Left ventricle myocardium inferior (tissue), 1 donor: ENCODE measurements at regions not wholly inside any gene's neighbourhood (a gene's known extent, or its start where the extent isn't known, plus 50 kb on each side); places are given as distances from the start of the nearest gene placed in this dataset.

Source experiments
- DNase-seq: peaks from one replicate; pipeline ENCODE4 v3.0.0-alpha.2; 2020
- H3K27ac ChIP-seq: fragments of 200-600 bp; replicated peaks from 2 replicates; pipeline ENCODE4 v1.8.0; 2021
- H3K27me3 ChIP-seq: fragments of 200-600 bp; 2 replicates; pipeline ENCODE4 v1.8.0; 2021; ENCODE audit warnings: low read depth
- H3K36me3 ChIP-seq: fragments of 200-600 bp; 2 replicates; pipeline ENCODE4 v1.8.0; 2021
- H3K4me1 ChIP-seq: fragments of 200-600 bp; 2 replicates; pipeline ENCODE4 v1.8.0; 2021
- H3K4me3 ChIP-seq: fragments of 200-600 bp; 2 replicates; pipeline ENCODE4 v1.8.0; 2021; ENCODE audit warnings: mild to moderate bottlenecking, moderate library complexity
- H3K9me3 ChIP-seq: fragments of 200-600 bp; replicated peaks from 2 replicates; pipeline ENCODE4 v1.8.0; 2021
- CTCF ChIP-seq: fragments of 200-600 bp; IDR thresholded peaks from 2 replicates; pipeline ENCODE4 v1.8.0; 2021; ENCODE audit warnings: antibody characterized with exemption, mild to moderate bottlenecking, borderline replicate concordance
- intact Hi-C: fragments of 100-400 bp; cut with micrococcal nuclease; formaldehyde crosslinking; loops from one replicate; pipeline ENCODE4 v1.11.0; 2022
- donor health status: DM: no; HTN: yes; CAD: no; lungs with severe emphysema.

GRCh38 chrX:145936769-145937168 is 119.1 kb downstream of the SLITRK2 start:
- DNase-seq = no peak
- H3K9me3 ChIP-seq = no peaks in the 10 kb centered on the region
- no peak for TF ChIP-seq CTCF
- H3K27ac ChIP-seq = no peak overlapping the region
- H3K27me3 ChIP-seq = no peaks in the 10 kb centered on the region
- no peaks in the 10 kb centered on the region for H3K4me1 ChIP-seq
- intact Hi-C loops = no loop called here
- H3K4me3 ChIP-seq = no peak overlapping the region
- no peaks in the 10 kb centered on the region for H3K36me3 ChIP-seq

GRCh38 chrX:145949056-145949455 is 131.4 kb downstream of the SLITRK2 start:
- no peaks in the 10 kb centered on the region for H3K4me1 ChIP-seq
- no peak for TF ChIP-seq CTCF
- H3K27ac ChIP-seq = no peak overlapping the region
- H3K36me3 ChIP-seq = no peaks in the 10 kb centered on the region
- DNase-seq = no peak
- intact Hi-C loops = no loop called here
- H3K9me3 ChIP-seq = no peaks in the 10 kb centered on the region
- H3K4me3 ChIP-seq = no peak overlapping the region
- H3K27me3 ChIP-seq = no peaks in the 10 kb centered on the region

DNA sequence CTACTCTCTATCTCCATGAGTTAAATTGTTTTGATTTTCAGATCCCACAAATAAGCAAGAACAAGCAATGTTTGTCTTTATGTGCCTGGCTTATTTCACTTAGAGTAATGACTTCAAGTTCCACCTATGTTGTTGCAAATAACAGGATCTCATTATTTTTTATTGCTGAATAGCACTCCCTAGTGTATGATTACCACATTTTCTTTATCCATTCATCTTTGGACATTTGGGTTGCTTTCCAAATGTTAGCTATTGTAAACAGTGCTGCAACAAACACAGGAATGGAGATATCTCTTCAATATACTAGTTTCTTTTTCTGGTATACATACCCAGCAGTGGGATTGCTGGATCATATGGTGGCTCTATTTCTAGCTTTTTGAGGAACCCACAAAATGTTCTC is 136.0 kb downstream of the SLITRK2 start:
- Histone ChIP-seq H3K4me3 (no peak overlapping the region), H3K4me1 (no peaks in the 10 kb centered on the region), H3K27me3 (no peaks in the 10 kb centered on the region), H3K9me3 (no peaks in the 10 kb centered on the region), H3K27ac (no peak overlapping the region), H3K36me3 (no peaks in the 10 kb centered on the region)
- no peak for DNase-seq
- no peak for TF ChIP-seq CTCF
- intact Hi-C loops = no loop called here

DNA sequence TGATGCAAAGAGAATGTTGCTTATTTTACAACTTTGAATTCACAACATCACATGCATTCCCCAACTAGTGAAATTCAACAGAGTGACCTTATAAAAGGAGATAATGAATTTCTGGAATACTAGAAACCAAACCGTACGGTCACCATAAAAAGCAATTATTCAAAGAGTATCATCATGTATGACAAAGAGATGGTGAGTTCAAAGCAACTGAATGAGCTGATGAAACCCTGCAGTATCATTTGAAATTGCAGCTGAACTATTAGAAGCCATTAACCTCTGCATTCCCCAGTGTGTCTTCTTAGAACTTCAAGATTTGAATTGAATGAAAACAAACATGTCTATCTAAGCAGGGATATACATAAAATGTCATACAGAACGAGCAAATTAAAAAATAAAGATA is 172.4 kb downstream of the SLITRK2 start:
- H3K27me3 ChIP-seq = no peaks in the 10 kb centered on the region
- H3K4me1 ChIP-seq = no peaks in the 10 kb centered on the region
- H3K4me3 ChIP-seq = no peak overlapping the region
- TF ChIP-seq CTCF = no peak
- H3K27ac ChIP-seq = no peak overlapping the region
- H3K9me3 ChIP-seq = no peaks in the 10 kb centered on the region
- no peak for DNase-seq
- intact Hi-C loops = no loop called here
- no peaks in the 10 kb centered on the region for H3K36me3 ChIP-seq

GRCh38 chrX:146006637-146007036 is 189.0 kb downstream of the SLITRK2 start:
- H3K36me3 ChIP-seq = no peaks in the 10 kb centered on the region
- H3K27ac ChIP-seq = no peak overlapping the region
- intact Hi-C loops = no loop called here
- no peak overlapping the region for H3K4me3 ChIP-seq
- TF ChIP-seq CTCF = no peak
- no peaks in the 10 kb centered on the region for H3K4me1 ChIP-seq
- DNase-seq = no peak
- H3K27me3 ChIP-seq = no peaks in the 10 kb centered on the region
- H3K9me3 ChIP-seq = no peaks in the 10 kb centered on the region

- DNase-seq = no peak
- Histone ChIP-seq H3K4me3 (no peak overlapping the region), H3K4me1 (no peaks in the 10 kb centered on the region), H3K36me3 (no peaks in the 10 kb centered on the region), H3K27me3 (no peaks in the 10 kb centered on the region), H3K27ac (no peak overlapping the region), H3K9me3 (no peaks in the 10 kb centered on the region)
- TF ChIP-seq CTCF = no peak
- intact Hi-C loops = no loop called here
Measured at GRCh38 chrX:146036000-146036399, 218.4 kb downstream of the SLITRK2 start.
